ENCODE measurements at regions not wholly inside any gene's neighbourhood (a gene's known extent, or its start where the extent isn't known, plus 50 kb on each side); places are given as distances from the start of the nearest gene placed in this dataset.
"Not testable (repeated sequence)": the region's sequence is repeated elsewhere in the genome, so short reads cannot be mapped to it uniquely, and the experiment has no call there.

DNA sequence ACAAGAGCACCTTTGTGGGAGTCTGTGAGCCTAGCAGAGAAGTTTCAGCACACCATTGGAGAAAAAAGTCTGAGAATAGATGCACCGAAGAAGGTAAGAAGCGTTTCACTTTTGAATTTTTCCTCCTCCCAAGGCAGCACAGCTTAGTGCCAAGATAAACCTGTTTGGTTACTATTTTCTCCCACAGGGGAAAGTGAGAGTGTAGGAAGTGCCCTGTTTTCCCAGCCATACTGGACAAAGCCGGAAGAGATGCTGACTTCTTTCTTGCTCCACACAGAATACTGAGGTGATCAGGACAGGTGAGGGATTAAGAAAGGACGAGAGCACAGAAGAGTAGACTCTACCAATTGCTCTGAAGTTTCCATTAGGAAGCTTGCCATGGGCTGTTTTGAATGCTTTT lies 1011.0 kb upstream of the MIR17HG start:
- DNase-seq (ENCODE audit: insufficient read length, low spot score), result no peak
- TF ChIP-seq CTCF (IDR thresholded peaks at IDR 0.05; ENCODE audit: insufficient read depth, missing control alignments), result no peak
- FAIRE-seq, result no peak

- not testable (repeated sequence) for DNase-seq (ENCODE audit: insufficient read length, low spot score); FAIRE-seq
Measured at GRCh38 chr13:90341348-90341747, 1006.1 kb upstream of the MIR17HG start.

DNA sequence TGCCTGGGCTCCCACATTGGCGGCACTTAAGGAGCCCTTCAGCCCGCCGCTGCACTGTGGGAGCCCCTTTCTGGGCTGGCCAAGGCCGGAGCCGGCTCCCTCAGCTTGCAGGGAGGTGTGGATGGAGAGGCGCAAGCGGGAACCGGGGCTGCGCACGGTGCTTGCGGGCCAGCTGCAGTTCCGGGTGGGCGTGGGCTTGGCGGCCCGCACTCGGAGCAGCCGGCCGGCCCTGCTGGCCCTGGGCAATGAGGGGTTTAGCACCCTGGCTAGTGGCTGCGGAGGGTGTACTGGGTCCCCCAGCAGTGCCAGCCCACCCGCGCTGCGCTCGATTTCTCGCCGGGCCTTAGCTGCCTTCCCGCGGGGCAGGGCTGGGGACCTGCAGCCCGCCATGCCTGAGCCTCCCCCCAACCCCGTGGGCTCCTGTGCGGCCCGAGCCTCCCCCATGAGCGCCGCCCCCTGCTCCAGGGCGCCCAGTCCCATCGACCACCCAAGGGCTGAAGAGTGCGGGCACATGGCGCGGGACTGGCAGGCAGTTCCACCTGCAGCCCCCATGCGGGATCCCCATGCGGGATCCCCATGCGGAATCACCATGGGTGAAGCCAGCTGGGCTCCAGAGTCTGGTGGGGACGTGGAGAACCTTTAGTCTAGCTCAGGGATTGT lies 998.9 kb upstream of the MIR17HG start:
- not testable (repeated sequence) for DNase-seq (ENCODE audit: insufficient read length, low spot score); FAIRE-seq

- FAIRE-seq (no peak), DNase-seq (ENCODE audit: insufficient read length, low spot score) (no peak)
- TF ChIP-seq CTCF (IDR thresholded peaks at IDR 0.05; ENCODE audit: insufficient read depth, missing control alignments), result no peak
Measured at GRCh38 chr13:90352763-90353162, 994.7 kb upstream of the MIR17HG start.

- no peak for FAIRE-seq
- no peak for TF ChIP-seq CTCF (IDR thresholded peaks at IDR 0.05; ENCODE audit: insufficient read depth, missing control alignments)
- DNase-seq (ENCODE audit: insufficient read length, low spot score), result no peak
Measured at GRCh38 chr13:90355162-90355751, 992.2 kb upstream of the MIR17HG start.

DNA sequence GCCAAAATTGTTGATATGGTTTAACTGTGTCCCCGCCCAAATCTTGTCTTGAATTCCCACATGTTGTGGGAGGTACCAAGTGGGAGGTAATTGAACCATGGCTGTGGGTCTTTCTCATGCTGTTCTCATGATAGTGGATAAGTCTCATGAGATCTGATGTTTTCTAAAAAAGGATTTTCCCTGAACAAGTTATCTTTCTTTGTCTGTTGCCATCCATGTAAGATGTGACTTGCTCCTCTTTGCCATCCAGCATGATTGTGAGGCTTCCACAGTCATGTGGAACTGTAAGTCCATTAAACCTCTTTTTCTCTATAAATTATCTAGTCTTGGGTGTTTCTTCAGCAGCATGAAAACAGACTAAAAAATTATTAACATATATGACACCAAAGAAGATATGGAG lies 986.7 kb upstream of the MIR17HG start:
- no peak for TF ChIP-seq CTCF (IDR thresholded peaks at IDR 0.05; ENCODE audit: insufficient read depth, missing control alignments)
- FAIRE-seq (no peak), DNase-seq (ENCODE audit: insufficient read length, low spot score) (no peak)

DNA sequence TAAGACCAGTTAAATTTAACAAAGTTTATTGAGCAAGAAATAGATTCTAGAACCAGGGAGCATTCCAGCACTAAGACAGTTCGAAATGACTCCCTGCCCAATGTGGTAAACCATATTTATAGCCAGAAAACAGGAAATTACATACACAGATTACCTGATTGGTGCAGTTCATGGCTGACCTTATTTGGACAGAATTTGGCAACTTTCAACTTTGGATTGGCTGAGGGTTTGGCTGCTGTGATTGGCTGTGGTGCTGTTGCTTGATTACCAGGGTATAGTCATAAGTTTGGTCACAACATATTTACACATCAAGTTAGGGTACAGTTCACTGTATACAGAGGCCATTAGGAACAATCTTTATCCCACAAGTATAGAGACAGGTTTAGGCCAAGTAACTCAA lies 984.8 kb upstream of the MIR17HG start:
- FAIRE-seq (no peak), DNase-seq (ENCODE audit: insufficient read length, low spot score) (no peak)
- TF ChIP-seq CTCF (IDR thresholded peaks at IDR 0.05; ENCODE audit: insufficient read depth, missing control alignments), result no peak

DNA sequence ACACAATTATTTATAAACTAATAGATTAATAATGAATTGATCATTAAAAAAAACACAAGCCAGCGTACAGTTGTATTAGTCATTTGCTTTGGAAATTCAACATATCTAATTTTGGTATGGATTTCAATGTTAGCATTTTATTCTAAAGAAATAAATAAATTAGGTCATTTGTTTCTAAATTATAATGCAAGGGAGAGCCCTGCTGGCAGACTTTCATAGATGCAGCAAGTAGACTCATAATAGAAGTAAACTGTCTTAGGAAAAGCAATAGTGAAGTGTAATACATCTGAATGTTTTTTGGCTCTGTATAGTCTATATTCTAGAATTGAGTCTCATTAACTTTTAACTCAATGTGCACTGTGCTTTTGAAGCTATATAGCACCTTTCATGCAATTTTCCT lies 982.4 kb upstream of the MIR17HG start:
- no peak for DNase-seq (ENCODE audit: insufficient read length, low spot score)
- no peak for FAIRE-seq
- TF ChIP-seq CTCF (IDR thresholded peaks at IDR 0.05; ENCODE audit: insufficient read depth, missing control alignments), result peak; percentile 14
